Daoy (cell line): ENCODE measurements at regions not wholly inside any gene's neighbourhood (a gene's known extent, or its start where the extent isn't known, plus 50 kb on each side); places are given as distances from the start of the nearest gene placed in this dataset.
"Not testable (repeated sequence)": the region's sequence is repeated elsewhere in the genome, so short reads cannot be mapped to it uniquely, and the experiment has no call there.

ENCODE experiments used
- DNase-seq: peaks from one replicate; pipeline ENCODE4 v3.0.0-alpha.2; 2015; ENCODE audit warnings: low read depth

GRCh38 chr7:54252256-54253035 lies 289.7 kb upstream of the VSTM2A start:
- no peak for DNase-seq

GRCh38 chr7:54253036-54253373 lies 289.2 kb upstream of the VSTM2A start:
- DNase-seq = no peak

GRCh38 chr7:54255242-54255641 lies 286.9 kb upstream of the VSTM2A start:
- no peak for DNase-seq

- DNase-seq = no peak
Measured at GRCh38 chr7:54259185-54259584, 283.0 kb upstream of the VSTM2A start.

- DNase-seq = no peak
Measured at GRCh38 chr7:54260941-54261371, 281.2 kb upstream of the VSTM2A start.

- DNase-seq = no peak
Measured at GRCh38 chr7:54278847-54279246, 263.3 kb upstream of the VSTM2A start.

GRCh38 chr7:54292171-54292925 lies 249.8 kb upstream of the VSTM2A start:
- no peak for DNase-seq

GRCh38 chr7:54299426-54299825 lies 242.7 kb upstream of the VSTM2A start:
- no peak for DNase-seq

GRCh38 chr7:54315955-54316354 lies 226.2 kb upstream of the VSTM2A start:
- DNase-seq = not testable (repeated sequence)

GRCh38 chr7:54326592-54327167 lies 215.5 kb upstream of the VSTM2A start:
- DNase-seq = no peak

GRCh38 chr7:54330216-54330800 lies 211.9 kb upstream of the VSTM2A start:
- no peak for DNase-seq

- DNase-seq = no peak
Measured at GRCh38 chr7:54331311-54331710, 210.9 kb upstream of the VSTM2A start.

- no peak for DNase-seq
Measured at GRCh38 chr7:54332301-54332700, 209.9 kb upstream of the VSTM2A start.

- no peak for DNase-seq
Measured at GRCh38 chr7:54333952-54334351, 208.2 kb upstream of the VSTM2A start.

GRCh38 chr7:54336800-54337199 lies 205.4 kb upstream of the VSTM2A start:
- no peak for DNase-seq

- DNase-seq = no peak
Measured at GRCh38 chr7:54337466-54337865, 204.7 kb upstream of the VSTM2A start.

- DNase-seq = no peak
Measured at GRCh38 chr7:54338319-54338718, 203.9 kb upstream of the VSTM2A start.

GRCh38 chr7:54339073-54339472 lies 203.1 kb upstream of the VSTM2A start:
- no peak for DNase-seq

GRCh38 chr7:54342458-54342857 lies 199.7 kb upstream of the VSTM2A start:
- DNase-seq = no peak

GRCh38 chr7:54343511-54343910 lies 198.7 kb upstream of the VSTM2A start:
- DNase-seq = no peak

GRCh38 chr7:54345746-54346145 lies 196.4 kb upstream of the VSTM2A start:
- no peak for DNase-seq

- DNase-seq = no peak
Measured at GRCh38 chr7:54349229-54349628, 192.9 kb upstream of the VSTM2A start.

- no peak for DNase-seq
Measured at GRCh38 chr7:54354436-54354835, 187.7 kb upstream of the VSTM2A start.
